RWPE2 (cell line): ENCODE measurements at regions not wholly inside any gene's neighbourhood (a gene's known extent, or its start where the extent isn't known, plus 50 kb on each side); places are given as distances from the start of the nearest gene placed in this dataset.

ENCODE experiments used
- ATAC-seq: fragments of 200-7000 bp; cut with Tn5 transposase; 3 replicates; pipeline ENCODE4 v1.9.1; 2021; ENCODE audit warnings: low read depth
- DNase-seq: peaks from one replicate; pipeline ENCODE4 v3.0.0-alpha.2; 2020; ENCODE audit warnings: low spot score
- H3K27ac ChIP-seq: fragments of 450-650 bp; 2 replicates; pipeline ENCODE4 v1.5.1; 2017; ENCODE audit warnings: mild to moderate bottlenecking; ENCODE audit not compliant: poor library complexity, severe bottlenecking
- H3K27me3 ChIP-seq: fragments of 250-450 bp; sonication (Bioruptor Pico); 2 replicates; pipeline ENCODE4 v1.5.1; 2021; ENCODE audit warnings: mild to moderate bottlenecking, moderate library complexity; ENCODE audit not compliant: insufficient read depth, poor library complexity, severe bottlenecking
- H3K36me3 ChIP-seq: fragments of 250-450 bp; sonication (Bioruptor Pico); 2 replicates; pipeline ENCODE4 v1.5.1; 2020; ENCODE audit warnings: low read depth, mild to moderate bottlenecking, moderate library complexity
- H3K4me1 ChIP-seq: fragments of 250-450 bp; sonication (Bioruptor Pico); 2 replicates; pipeline ENCODE4 v1.5.1; 2021; ENCODE audit warnings: mild to moderate bottlenecking, moderate library complexity; ENCODE audit not compliant: insufficient read depth, poor library complexity, severe bottlenecking
- H3K4me3 ChIP-seq: fragments of 250-450 bp; sonication (Bioruptor Pico); 2 replicates; pipeline ENCODE4 v1.5.1; 2021; ENCODE audit warnings: mild to moderate bottlenecking, moderate library complexity; ENCODE audit not compliant: severe bottlenecking
- H3K9me3 ChIP-seq: fragments of 250-450 bp; sonication (Bioruptor Pico); 2 replicates; pipeline ENCODE4 v1.5.1; 2021; ENCODE audit warnings: mild to moderate bottlenecking, moderate library complexity; ENCODE audit not compliant: severe bottlenecking
- CTCF ChIP-seq: fragments of 450-650 bp; IDR thresholded peaks from one replicate; pipeline ENCODE4 v1.5.1; 2017; ENCODE audit warnings: mild to moderate bottlenecking, moderate library complexity; ENCODE audit not compliant: poor library complexity, severe bottlenecking

GRCh38 chr9:16347886-16348285 is 522.6 kb downstream of the BNC2 start:
- Histone ChIP-seq H3K9me3 (no peaks in the 10 kb centered on the region), H3K36me3 (no peaks in the 10 kb centered on the region), H3K27me3 (no peaks in the 10 kb centered on the region), H3K4me3 (no peak overlapping the region), H3K27ac (no peak overlapping the region), H3K4me1 (peaks cover 16% of the 10 kb centered on the region)
- DNase-seq (no peak), ATAC-seq (no peak)
- no peak for TF ChIP-seq CTCF

GRCh38 chr9:16348531-16348930 is 521.9 kb downstream of the BNC2 start:
- peaks cover 12% of the 10 kb centered on the region for H3K4me1 ChIP-seq
- no peaks in the 10 kb centered on the region for H3K27me3 ChIP-seq
- no peaks in the 10 kb centered on the region for H3K9me3 ChIP-seq
- DNase-seq (no peak), ATAC-seq (no peak)
- H3K4me3 ChIP-seq, result no peak overlapping the region
- no peaks in the 10 kb centered on the region for H3K36me3 ChIP-seq
- H3K27ac ChIP-seq, result no peak overlapping the region
- TF ChIP-seq CTCF, result no peak

GRCh38 chr9:16352251-16352650 is 518.2 kb downstream of the BNC2 start:
- Histone ChIP-seq H3K27ac (no peak overlapping the region), H3K9me3 (no peaks in the 10 kb centered on the region), H3K27me3 (no peaks in the 10 kb centered on the region), H3K4me3 (no peak overlapping the region), H3K4me1 (no peaks in the 10 kb centered on the region), H3K36me3 (no peaks in the 10 kb centered on the region)
- no peak for DNase-seq
- TF ChIP-seq CTCF, result no peak
- ATAC-seq, result no peak

GRCh38 chr9:16352791-16353401 is 517.6 kb downstream of the BNC2 start:
- Histone ChIP-seq H3K36me3 (no peaks in the 10 kb centered on the region), H3K27ac (no peak overlapping the region)

More at GRCh38 chr9:16352791-16353401, 517.6 kb downstream of the BNC2 start:
- Histone ChIP-seq H3K4me3 (no peak overlapping the region), H3K9me3 (no peaks in the 10 kb centered on the region), H3K4me1 (no peaks in the 10 kb centered on the region), H3K27me3 (no peaks in the 10 kb centered on the region)
- DNase-seq (no peak), ATAC-seq (no peak)
- TF ChIP-seq CTCF, result no peak
